NCI-H2029 (cell line): ENCODE measurements at regions not wholly inside any gene's neighbourhood (a gene's known extent, or its start where the extent isn't known, plus 50 kb on each side); places are given as distances from the start of the nearest gene placed in this dataset.
"Not testable (repeated sequence)": the region's sequence is repeated elsewhere in the genome, so short reads cannot be mapped to it uniquely, and the experiment has no call there.

Experiments
- DNase-seq: peaks from one replicate; lab custom pipeline; 2025; lab: John Stamatoyannopoulos, UW

DNA sequence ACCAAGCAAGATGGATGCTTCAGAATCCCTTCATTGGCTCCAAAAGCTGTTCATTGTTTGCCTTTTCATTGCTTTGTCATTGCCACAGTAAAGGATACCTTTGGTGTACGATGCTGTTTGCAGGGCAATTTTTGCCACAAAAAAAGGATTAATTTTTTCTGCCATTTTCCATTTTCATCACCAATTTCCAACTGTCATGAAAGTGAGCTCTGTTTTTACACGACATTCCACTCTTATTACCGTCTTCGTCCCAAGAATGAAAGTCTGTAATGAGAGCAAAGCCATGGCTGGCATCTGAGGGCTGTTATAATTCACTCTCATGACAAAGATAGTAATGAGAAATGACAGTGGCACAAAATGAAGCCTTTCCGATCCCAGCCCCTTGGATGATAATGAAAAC lies 272.7 kb upstream of the DCN start:
- DNase-seq, result no peak

DNA sequence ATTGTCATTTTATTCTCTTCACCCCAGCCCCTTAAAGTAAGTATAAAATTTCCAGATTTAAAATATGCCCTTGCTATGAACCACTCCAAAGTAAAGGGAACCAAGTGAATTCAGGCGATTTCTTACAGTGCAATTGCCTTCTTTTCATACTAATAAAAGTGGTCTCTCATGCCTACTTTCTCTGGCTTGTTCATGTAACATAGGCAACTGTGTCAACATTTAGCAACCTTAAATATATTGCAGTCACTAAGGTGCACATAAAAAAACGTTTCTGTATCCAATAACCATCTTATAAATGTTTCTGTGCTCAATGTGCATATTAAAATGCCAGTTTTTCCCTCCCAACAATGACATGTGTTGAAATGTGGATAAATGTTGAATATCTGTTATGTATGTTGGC lies 271.6 kb upstream of the DCN start:
- DNase-seq, result no peak

- not testable (repeated sequence) for DNase-seq
Observed at GRCh38 chr12:91452464-91452863, 269.8 kb upstream of the DCN start.

DNA sequence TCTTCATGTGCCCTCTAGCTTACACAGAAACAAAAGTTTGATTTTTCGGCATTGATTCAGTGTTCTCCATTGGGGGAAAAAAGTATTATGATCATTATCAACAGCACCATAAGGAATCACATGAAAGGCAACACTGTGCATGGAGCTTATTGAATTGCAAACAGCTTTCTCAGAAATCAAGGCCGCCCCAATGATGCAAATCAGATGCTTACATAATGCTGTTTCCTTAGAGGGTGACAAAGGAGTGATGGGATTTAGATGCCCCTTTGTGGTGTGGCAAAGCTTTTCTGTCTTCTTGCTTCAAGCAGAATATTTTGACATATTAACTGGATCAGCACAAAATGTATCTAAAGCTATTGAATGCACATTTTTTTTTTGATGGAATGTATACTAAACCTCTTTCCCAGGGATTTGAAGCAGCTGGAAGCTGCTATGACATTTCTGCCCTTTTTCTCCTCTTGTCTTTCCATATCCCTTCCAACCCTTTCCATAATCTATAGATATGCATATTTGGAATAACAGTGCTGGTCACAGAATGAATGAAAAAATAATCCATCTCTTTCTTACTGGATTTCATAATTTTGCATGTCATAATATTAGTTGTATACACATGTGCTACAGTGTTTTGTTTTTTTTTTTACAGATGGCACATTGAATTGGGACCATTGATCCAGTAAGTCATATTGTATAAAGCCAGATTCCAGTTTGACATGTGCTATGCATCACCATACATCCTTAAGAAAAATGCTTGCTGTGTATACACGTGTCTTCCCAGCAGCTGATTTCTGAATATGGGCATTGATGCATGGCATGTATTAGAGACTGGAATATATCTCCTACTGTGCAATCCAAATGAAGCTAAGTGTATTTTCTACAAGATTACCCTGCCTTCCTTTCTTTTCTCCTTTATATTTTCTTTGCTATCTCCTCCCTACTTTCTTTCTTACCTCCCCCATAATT lies 259.7 kb upstream of the DCN start:
- no peak for DNase-seq

DNA sequence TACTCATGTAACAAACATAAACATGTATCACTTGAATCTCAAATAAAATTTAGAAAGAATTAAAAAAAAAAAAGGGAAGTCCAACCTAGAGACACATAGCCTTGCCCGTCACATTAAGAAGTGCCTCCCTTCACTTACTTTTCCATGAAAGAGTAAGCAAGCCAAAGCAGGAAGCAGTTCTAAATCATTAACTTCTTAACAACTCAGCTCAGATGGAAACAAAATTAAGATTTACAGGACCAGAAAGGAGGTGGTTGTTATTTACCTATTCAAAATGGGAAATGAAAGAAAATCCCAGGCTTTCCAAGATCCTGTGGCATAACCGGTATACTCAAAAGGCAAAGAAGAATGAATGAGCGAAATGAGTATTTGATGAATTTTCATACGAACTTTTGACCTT lies 258.6 kb upstream of the DCN start:
- no peak for DNase-seq

- DNase-seq, result no peak
Observed at GRCh38 chr12:91434081-91434480, 251.5 kb upstream of the DCN start.

GRCh38 chr12:91432755-91433154 lies 250.1 kb upstream of the DCN start:
- no peak for DNase-seq

DNA sequence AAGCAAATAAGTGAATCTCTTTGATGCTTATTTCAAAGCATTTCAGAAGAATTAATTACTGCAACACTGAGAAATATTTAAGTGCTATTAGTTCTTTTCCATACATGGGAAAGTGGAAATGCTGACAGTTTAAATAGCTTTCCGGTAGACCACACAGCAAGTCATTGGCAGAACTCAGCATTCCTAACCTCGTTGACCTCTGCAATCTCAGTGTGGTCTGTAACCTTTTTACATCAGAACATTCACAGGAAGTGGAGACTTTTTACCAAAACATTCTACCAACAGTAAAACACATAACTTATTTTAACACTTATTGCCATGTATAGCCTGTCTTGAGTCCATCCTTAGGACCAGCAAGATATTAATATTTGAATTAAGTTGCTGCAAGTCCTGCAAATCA lies 249.5 kb upstream of the DCN start:
- no peak for DNase-seq

DNA sequence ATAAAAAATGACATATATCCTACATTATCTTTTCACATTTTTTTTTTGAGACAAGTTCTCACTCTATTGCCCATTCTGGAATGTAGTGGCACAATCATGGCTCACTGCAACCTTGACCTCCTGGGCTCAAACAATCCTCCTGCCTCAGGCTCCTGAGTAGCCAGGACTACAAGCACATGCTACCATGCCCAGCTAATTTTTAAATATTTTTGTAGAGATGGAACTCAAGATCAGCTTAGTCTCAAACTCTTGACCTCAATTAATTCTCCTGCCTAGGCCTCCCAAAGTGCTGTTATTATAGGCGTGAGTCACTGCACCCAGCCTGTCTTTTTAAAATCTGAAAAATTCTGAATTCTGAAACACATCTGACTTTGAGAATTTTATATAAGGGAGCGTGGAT lies 241.9 kb upstream of the DCN start:
- DNase-seq, result no peak

DNA sequence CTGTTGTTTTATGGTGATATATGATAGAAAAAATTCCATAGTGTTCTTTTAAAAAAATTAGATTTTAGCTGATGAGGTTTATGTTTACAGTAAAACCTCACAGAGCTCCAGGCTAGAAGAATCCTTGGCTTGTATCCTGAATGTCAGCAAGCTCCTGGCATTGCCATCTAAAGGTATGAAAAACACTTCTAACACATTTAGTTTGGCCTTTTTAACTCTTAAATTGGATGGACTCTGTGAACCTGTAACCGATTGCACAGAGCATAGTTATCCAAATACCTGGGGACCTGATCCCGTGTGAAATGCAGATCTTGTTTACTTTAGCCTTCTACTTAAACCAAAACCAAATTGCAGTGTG lies 241.1 kb upstream of the DCN start:
- DNase-seq, result no peak

GRCh38 chr12:91422811-91423692 lies 240.4 kb upstream of the DCN start:
- no peak for DNase-seq

- no peak for DNase-seq
Observed at GRCh38 chr12:91422127-91422526, 239.5 kb upstream of the DCN start.

DNA sequence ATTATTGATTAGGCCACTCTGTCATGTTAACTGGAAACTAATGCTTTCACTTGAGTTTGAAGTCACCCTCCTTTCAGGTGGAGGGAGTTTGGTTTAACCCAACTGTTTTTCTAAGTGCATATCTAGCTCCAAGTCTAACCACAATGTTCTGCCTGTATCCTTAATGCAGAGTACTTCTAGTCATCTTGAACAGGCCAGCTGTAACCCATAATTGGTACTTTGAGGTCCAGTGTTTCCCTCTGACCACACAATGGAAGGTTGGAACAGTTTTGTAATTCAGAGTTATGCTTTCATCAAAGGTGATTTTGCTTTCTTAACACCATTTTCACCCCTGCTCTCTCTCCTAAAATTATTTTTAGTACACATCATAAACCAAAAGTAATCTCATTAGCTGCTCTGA lies 237.2 kb upstream of the DCN start:
- no peak for DNase-seq

DNA sequence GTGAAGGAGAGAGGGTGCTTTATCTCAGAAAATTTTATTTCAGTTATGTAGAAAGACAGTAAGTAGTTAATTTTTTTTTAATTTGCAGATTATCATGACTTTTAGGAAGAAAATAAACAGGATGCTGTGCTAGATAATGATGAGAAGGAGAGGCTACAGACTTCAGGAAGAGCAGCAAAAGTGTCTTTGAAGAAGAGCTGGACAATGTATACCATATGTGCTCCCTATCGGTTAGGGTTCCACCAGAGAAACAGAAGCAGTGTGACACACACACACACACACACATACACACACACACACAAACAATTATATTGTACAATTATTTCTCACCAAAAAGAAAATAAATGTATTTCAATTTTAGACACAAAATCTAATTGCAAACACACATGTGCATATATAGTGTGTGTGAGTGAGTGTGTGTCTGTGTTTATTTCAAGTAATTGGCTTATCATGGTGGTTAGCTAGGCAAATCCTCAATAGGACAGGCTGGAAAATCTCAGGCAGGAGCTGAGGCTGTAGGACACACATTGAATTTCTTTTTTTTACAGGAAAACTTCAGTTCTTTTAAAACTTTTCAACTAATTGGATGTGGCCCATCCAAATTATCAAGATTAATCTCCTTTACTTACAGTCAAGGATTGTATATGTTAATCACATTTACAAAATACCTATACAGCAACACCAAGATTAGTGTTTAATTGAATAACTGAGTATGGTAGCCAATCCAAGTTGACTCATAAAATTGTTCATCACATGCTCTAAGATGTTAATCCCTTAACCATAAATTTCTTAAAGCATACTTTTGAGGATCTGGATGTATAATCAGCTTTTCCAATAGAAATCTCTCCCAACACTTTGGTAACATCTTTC lies 235.8 kb upstream of the DCN start:
- DNase-seq, result no peak

GRCh38 chr12:91417650-91418049 lies 235.0 kb upstream of the DCN start:
- no peak for DNase-seq

- no peak for DNase-seq
Observed at GRCh38 chr12:91414636-91415035, 232.0 kb upstream of the DCN start.

GRCh38 chr12:91413581-91414546 lies 231.2 kb upstream of the DCN start:
- DNase-seq, result no peak

- DNase-seq, result no peak
Observed at GRCh38 chr12:91406920-91407341, 224.3 kb upstream of the DCN start.

DNA sequence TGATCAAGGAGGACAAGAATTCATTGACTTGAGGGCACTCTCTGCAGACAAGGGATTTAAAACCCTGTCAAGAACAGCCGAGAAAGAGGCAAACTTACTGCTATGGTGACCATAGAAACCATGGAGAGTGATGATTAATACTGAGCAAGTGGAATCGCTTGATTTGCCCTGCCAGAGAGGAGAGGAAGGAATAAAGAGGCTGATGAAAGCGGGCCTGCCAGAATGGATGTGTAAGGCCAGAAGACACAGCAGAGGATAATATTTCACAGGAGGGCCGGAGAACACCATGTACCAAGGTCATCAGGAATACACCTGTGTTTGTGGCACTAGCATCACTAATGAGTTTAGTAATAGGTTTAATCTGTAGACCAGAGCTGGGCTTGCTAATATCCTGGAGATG lies 221.8 kb upstream of the DCN start:
- no peak for DNase-seq

GRCh38 chr12:91401190-91401589 lies 218.6 kb upstream of the DCN start:
- DNase-seq, result no peak

- no peak for DNase-seq
Observed at GRCh38 chr12:91400271-91400670, 217.7 kb upstream of the DCN start.
